K562 (cell line): ENCODE measurements at regions not wholly inside any gene's neighbourhood (a gene's known extent, or its start where the extent isn't known, plus 50 kb on each side); places are given as distances from the start of the nearest gene placed in this dataset.

Experiments used
- ATAC-seq: fragments of 200-7000 bp; cut with Tn5 transposase; 3 replicates; pipeline ENCODE4 v1.9.1; 2020; ENCODE audit warnings: moderate library complexity
- BruUV-seq: library from RNA; stranded (reverse); fragments of 400-500 nt; replicated peaks from 2 replicates; lab custom pipeline; 2021; lab: Mats Ljungman, UMichigan
- CTCF ChIA-PET: fragments of 300-600 bp; formaldehyde crosslinking; extraction: SDS; loops from one replicate; lab custom pipeline; 2021; ENCODE audit warnings: low intra/inter-chr PET ratio; lab: Yijun Ruan, JAX
- POLR2A ChIA-PET: fragments of 300-600, 350-650 bp; sonication (Branson Sonifier 250); formaldehyde crosslinking; extraction: SDS; loops from one replicate; lab custom pipeline; 2021; ENCODE audit warnings: antibody characterized with exemption, inconsistent platforms; lab: Yijun Ruan, JAX
- DNase-seq, 4 experiments: peaks; one replicate each; pipeline versions ENCODE4 v3.0.0 to v3.0.0-alpha.2; 2011 to 2018; ENCODE audit warnings: low spot score in 3 of 4, mixed read lengths in 3 of 4; ENCODE audit errors: extremely low read depth in 1 of 4
- FAIRE-seq: peaks from 2 replicates; lab custom pipeline; 2011; peaks lifted over from hg19 to GRCh38; lab: Jason Lieb, UNC
- H2AFZ ChIP-seq: 2 replicates; pipeline ENCODE4 v1.6.0; 2011; ENCODE audit warnings: low read depth, low read length, control low read depth, inconsistent platforms
- H3K27ac ChIP-seq: fragments of 200-600 bp; 3 replicates; pipeline ENCODE4 v1.8.0; 2011; ENCODE audit warnings: low read depth, mild to moderate bottlenecking, control low read depth, inconsistent platforms, low read length, moderate library complexity, mixed read lengths; ENCODE audit errors: extremely low read depth
- H3K27me3 ChIP-seq, 2 experiments: fragments of 300-600 bp in 1 of 2; 2 replicates in 1 of 2; 3 replicates in 1 of 2; pipeline versions ENCODE4 v1.6.0 to v1.8.0; 2011; ENCODE audit warnings: inconsistent platforms in 2 of 2, low read length in 2 of 2, mild to moderate bottlenecking in 1 of 2, mixed read lengths in 1 of 2, moderate library complexity in 1 of 2; ENCODE audit not compliant: control insufficient read depth in 2 of 2, insufficient read depth in 2 of 2
- H3K36me3 ChIP-seq: fragments of 300-600 bp; 3 replicates; pipeline ENCODE4 v1.8.0; 2011; ENCODE audit warnings: mild to moderate bottlenecking, low read length, inconsistent platforms; ENCODE audit not compliant: control insufficient read depth, insufficient read depth
- H3K4me1 ChIP-seq, 2 experiments: fragments of 200-600 bp in 1 of 2; replicated peaks in 1 of 2; 2 replicates in 1 of 2; 3 replicates in 1 of 2; pipeline versions ENCODE4 v1.5.1 to v1.8.0; 2011; ENCODE audit warnings: inconsistent platforms in 2 of 2, low read length in 2 of 2, mild to moderate bottlenecking in 1 of 2, mixed read lengths in 1 of 2, moderate library complexity in 1 of 2; ENCODE audit not compliant: control insufficient read depth in 2 of 2, insufficient read depth in 2 of 2
- H3K4me2 ChIP-seq: 2 replicates; pipeline ENCODE4 v1.6.1; 2011; ENCODE audit warnings: low read length, control low read depth, inconsistent platforms, mixed read lengths; ENCODE audit not compliant: insufficient read depth
- H3K4me3 ChIP-seq: fragments of 200-600 bp; sonication (generic), shearing (Covaris generic); 2 replicates; pipeline ENCODE4 v1.5.1; 2016; ENCODE audit warnings: control low read depth, inconsistent platforms
- H3K79me2 ChIP-seq: fragments of 200-600 bp; 3 replicates; pipeline ENCODE4 v1.8.0; 2011; ENCODE audit warnings: low read length, inconsistent platforms; ENCODE audit not compliant: control insufficient read depth, insufficient read depth
- H3K9ac ChIP-seq, 2 experiments: 2 replicates each; pipeline versions ENCODE4 v1.6.0 to v1.6.1; 2011; ENCODE audit warnings: low read depth in 2 of 2, low read length in 2 of 2, control low read depth in 1 of 2, inconsistent platforms in 1 of 2, mild to moderate bottlenecking in 1 of 2, mixed read lengths in 1 of 2; ENCODE audit not compliant: insufficient read depth in 1 of 2
- H3K9me1 ChIP-seq: one replicate; pipeline ENCODE4 v1.6.0; 2011; ENCODE audit warnings: inconsistent platforms, mild to moderate bottlenecking, low read length, moderate library complexity; ENCODE audit not compliant: control insufficient read depth, insufficient read depth
- H3K9me3 ChIP-seq: replicated peaks from 2 replicates; pipeline ENCODE4 v1.5.1; 2011; ENCODE audit warnings: low read depth, low read length, inconsistent platforms; ENCODE audit not compliant: control insufficient read depth, insufficient read depth
- H4K20me1 ChIP-seq: replicated peaks from 2 replicates; pipeline ENCODE4 v1.6.1; 2011; ENCODE audit warnings: low read length, inconsistent platforms, mixed read lengths; ENCODE audit not compliant: control insufficient read depth, insufficient read depth
- KDM5B ChIP-seq: fragments of 200-600 bp; sonication (generic); IDR thresholded peaks from 2 replicates; pipeline ENCODE4 v1.6.1; 2012; ENCODE audit warnings: low read depth, mild to moderate bottlenecking, moderate library complexity, low read length, control low read depth, inconsistent platforms; ENCODE audit not compliant: insufficient replicate concordance
- KLF16 ChIP-seq: IDR thresholded peaks from 2 replicates; pipeline ENCODE4 v1.6.1; 2016; ENCODE audit warnings: antibody characterized with exemption
- MCM3 ChIP-seq: fragments of 450-650 bp; IDR thresholded peaks from 2 replicates; pipeline ENCODE4 v1.6.1; 2016
- NCOA4 ChIP-seq: fragments of 450-650 bp; IDR thresholded peaks from 2 replicates; pipeline ENCODE4 v1.6.1; 2018; ENCODE audit warnings: mild to moderate bottlenecking; ENCODE audit not compliant: partially characterized antibody
- PURB ChIP-seq: sonication (generic); formaldehyde crosslinking; IDR thresholded peaks from 2 replicates; pipeline ENCODE4 v1.9.0; 2021; ENCODE audit warnings: low read depth, mild to moderate bottlenecking, missing genetic modification reagents
- RFX5 ChIP-seq: IDR thresholded peaks from 2 replicates; pipeline ENCODE4 v1.6.1; 2011; ENCODE audit warnings: low read depth, mild to moderate bottlenecking, improper control_type of control experiment, low read length
- ZNF134 ChIP-seq: fragments of 250-450 bp; sonication (Bioruptor Pico); conservative IDR thresholded peaks from 2 replicates; pipeline ENCODE4 v1.4.0; 2020
- ZNF140 ChIP-seq: fragments of 250-450 bp; sonication (Bioruptor Pico); IDR thresholded peaks from 2 replicates; pipeline ENCODE4 v1.8.0; 2021; ENCODE audit warnings: moderate library complexity, mild to moderate bottlenecking, inconsistent platforms
- ZNF143 ChIP-seq: sonication (generic); formaldehyde crosslinking; IDR thresholded peaks from 2 replicates; pipeline ENCODE4 v1.9.0; 2022; ENCODE audit warnings: mild to moderate bottlenecking, missing genetic modification reagents
- ZNF764 ChIP-seq: fragments of 250-450 bp; sonication (Bioruptor Pico); IDR thresholded peaks from 2 replicates; pipeline ENCODE4 v1.4.0; 2020; ENCODE audit warnings: low read depth, mild to moderate bottlenecking, moderate library complexity
- WGBS: fragments of 100-300 bp; shearing (Covaris generic); methylation state at CpG from one replicate; pipeline ENCODE4 v1.1.6; 2016; ENCODE audit warnings: low coverage, mixed read lengths; ENCODE audit not compliant: insufficient coverage; ENCODE audit errors: missing lambda C conversion rate; 5-methylcytosine and 5-hydroxymethylcytosine counted together
- in situ Hi-C: fragments of 300-500 bp; cut with MboI; formaldehyde crosslinking; loops from 4 replicates; pipeline ENCODE4 v1.15.0; 2018; ENCODE audit warnings: inconsistent platforms, mixed read lengths
- intact Hi-C: fragments of 100-400 bp; cut with micrococcal nuclease; formaldehyde crosslinking; loops from 2 replicates; pipeline ENCODE4 v1.14.2; 2022
- TF ChIP-seq, protein P1 (sequence below): fragments of 450-650 bp; formaldehyde crosslinking; IDR thresholded peaks from 2 replicates; pipeline ENCODE4 v1.4.0; 2022; ENCODE audit warnings: missing genetic modification characterization
- TF ChIP-seq, protein P2 (sequence below): fragments of 450-650 bp; IDR thresholded peaks from 2 replicates; pipeline ENCODE4 v1.6.1; 2017; ENCODE audit warnings: mild to moderate bottlenecking, moderate library complexity
- TF ChIP-seq, protein P3 (sequence below): sonication (generic); formaldehyde crosslinking; IDR thresholded peaks from 2 replicates; pipeline ENCODE4 v1.8.1; 2023; ENCODE audit warnings: mild to moderate bottlenecking, missing genetic modification reagents, moderate library complexity
- TF ChIP-seq, protein P4 (sequence below): sonication (generic); formaldehyde crosslinking; IDR thresholded peaks from 2 replicates; pipeline ENCODE4 v1.8.0; 2022; ENCODE audit warnings: missing genetic modification reagents, mild to moderate bottlenecking, moderate library complexity, borderline replicate concordance
- TF ChIP-seq, protein P5 (sequence below): fragments of 450-650 bp; formaldehyde crosslinking; IDR thresholded peaks from 2 replicates; pipeline ENCODE4 v1.4.0; 2022; ENCODE audit warnings: mild to moderate bottlenecking, moderate library complexity
- TF ChIP-seq, protein P6 (sequence below), 2 experiments: fragments of 250-450 bp in 1 of 2; fragments of 450-650 bp in 1 of 2; sonication (Bioruptor Pico) in 1 of 2; IDR thresholded peaks; 2 replicates each; pipeline versions ENCODE4 v1.6.1 to v1.8.0; 2016 to 2021; ENCODE audit warnings: mild to moderate bottlenecking in 2 of 2, moderate library complexity in 2 of 2, missing compliant biosample characterization in 1 of 2, missing genetic modification characterization in 1 of 2

DNA sequence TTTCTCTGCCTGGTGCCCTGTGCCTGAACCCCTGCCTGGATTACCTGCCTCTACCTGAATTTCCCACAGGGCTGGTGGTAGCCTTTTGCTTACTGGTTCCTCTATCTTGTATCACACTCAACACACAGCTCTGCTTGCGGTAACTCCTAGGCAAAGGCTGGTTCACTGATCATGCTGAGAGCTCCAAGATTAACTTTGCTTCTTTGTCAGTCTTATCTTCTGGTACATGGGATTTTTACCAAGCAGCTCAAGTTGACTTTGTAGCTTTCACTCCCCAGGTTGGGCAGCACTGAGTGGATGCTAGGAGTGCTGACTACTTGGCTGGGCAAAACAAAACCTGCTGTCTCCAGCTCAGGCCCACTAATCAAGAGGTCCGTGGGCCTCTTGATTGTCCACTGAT is 145.9 kb upstream of the GLRA1 start (continued):
- TF ChIP-seq, protein P1, sequence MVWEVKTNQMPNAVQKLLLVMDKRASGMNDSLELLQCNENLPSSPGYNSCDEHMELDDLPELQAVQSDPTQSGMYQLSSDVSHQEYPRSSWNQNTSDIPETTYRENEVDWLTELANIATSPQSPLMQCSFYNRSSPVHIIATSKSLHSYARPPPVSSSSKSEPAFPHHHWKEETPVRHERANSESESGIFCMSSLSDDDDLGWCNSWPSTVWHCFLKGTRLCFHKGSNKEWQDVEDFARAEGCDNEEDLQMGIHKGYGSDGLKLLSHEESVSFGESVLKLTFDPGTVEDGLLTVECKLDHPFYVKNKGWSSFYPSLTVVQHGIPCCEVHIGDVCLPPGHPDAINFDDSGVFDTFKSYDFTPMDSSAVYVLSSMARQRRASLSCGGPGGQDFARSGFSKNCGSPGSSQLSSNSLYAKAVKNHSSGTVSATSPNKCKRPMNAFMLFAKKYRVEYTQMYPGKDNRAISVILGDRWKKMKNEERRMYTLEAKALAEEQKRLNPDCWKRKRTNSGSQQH: no peak
- no peak for TF ChIP-seq NCOA4

DNA sequence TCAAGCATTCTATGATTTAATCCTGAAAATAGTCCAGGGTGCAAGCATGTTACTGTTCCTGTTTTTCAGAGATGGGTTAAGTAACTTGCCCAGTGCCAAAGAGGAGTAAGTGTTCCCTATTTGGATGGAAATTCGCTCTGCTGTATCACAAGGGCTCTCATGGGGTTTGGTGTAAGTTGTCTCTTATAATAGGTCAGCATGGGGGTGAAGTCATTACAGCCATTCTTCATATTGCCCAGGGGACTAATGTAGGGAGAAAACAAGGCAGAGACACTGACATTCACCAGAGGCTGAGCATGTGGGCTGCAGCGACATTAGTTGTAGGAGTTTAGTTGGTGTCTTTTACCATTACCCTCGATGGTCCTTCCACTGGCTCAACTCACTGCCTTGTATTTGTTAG is 142.1 kb upstream of the GLRA1 start:
- intact Hi-C loops: no loop called here
- no peaks in the 10 kb centered on the region for H3K9me1 ChIP-seq
- no peak overlapping the region for H3K27ac ChIP-seq
- CTCF ChIA-PET: no interaction called here
- H3K9me3 ChIP-seq: no peaks in the 10 kb centered on the region
- POLR2A ChIA-PET: no interaction called here
- no peak overlapping the region for H3K4me3 ChIP-seq
- no peaks in the 10 kb centered on the region for H4K20me1 ChIP-seq
- FAIRE-seq: no peak
- no peak overlapping the region for H2AFZ ChIP-seq
- in situ Hi-C loops: no loop called here
- no peaks in the 10 kb centered on the region for H3K36me3 ChIP-seq
- H3K4me2 ChIP-seq: no peak overlapping the region
- no peaks in the 10 kb centered on the region for H3K27me3 ChIP-seq
- H3K79me2 ChIP-seq: no peaks in the 10 kb centered on the region
- no TSS peak for BruUV-seq
- no peak overlapping the region for H3K9ac ChIP-seq
- no peak for ATAC-seq
- DNase-seq: no peak
- 0% methylated on average over 3 of the region's 3 CpGs for WGBS
- no peaks in the 10 kb centered on the region for H3K4me1 ChIP-seq
- TF ChIP-seq ZNF764 (CRISPR knock-in tag): no peak
- TF ChIP-seq, protein P2, sequence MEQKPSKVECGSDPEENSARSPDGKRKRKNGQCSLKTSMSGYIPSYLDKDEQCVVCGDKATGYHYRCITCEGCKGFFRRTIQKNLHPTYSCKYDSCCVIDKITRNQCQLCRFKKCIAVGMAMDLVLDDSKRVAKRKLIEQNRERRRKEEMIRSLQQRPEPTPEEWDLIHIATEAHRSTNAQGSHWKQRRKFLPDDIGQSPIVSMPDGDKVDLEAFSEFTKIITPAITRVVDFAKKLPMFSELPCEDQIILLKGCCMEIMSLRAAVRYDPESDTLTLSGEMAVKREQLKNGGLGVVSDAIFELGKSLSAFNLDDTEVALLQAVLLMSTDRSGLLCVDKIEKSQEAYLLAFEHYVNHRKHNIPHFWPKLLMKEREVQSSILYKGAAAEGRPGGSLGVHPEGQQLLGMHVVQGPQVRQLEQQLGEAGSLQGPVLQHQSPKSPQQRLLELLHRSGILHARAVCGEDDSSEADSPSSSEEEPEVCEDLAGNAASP: no peak
- TF ChIP-seq KLF16: no peak
- no peak for TF ChIP-seq ZNF140 (CRISPR knock-in tag)
- TF ChIP-seq, protein P3, sequence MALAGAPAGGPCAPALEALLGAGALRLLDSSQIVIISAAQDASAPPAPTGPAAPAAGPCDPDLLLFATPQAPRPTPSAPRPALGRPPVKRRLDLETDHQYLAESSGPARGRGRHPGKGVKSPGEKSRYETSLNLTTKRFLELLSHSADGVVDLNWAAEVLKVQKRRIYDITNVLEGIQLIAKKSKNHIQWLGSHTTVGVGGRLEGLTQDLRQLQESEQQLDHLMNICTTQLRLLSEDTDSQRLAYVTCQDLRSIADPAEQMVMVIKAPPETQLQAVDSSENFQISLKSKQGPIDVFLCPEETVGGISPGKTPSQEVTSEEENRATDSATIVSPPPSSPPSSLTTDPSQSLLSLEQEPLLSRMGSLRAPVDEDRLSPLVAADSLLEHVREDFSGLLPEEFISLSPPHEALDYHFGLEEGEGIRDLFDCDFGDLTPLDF (CRISPR knock-in tag): no peak
- TF ChIP-seq, protein P4, sequence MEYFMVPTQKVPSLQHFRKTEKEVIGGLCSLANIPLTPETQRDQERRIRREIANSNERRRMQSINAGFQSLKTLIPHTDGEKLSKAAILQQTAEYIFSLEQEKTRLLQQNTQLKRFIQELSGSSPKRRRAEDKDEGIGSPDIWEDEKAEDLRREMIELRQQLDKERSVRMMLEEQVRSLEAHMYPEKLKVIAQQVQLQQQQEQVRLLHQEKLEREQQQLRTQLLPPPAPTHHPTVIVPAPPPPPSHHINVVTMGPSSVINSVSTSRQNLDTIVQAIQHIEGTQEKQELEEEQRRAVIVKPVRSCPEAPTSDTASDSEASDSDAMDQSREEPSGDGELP (CRISPR knock-in tag): no peak
- TF ChIP-seq, protein P5, sequence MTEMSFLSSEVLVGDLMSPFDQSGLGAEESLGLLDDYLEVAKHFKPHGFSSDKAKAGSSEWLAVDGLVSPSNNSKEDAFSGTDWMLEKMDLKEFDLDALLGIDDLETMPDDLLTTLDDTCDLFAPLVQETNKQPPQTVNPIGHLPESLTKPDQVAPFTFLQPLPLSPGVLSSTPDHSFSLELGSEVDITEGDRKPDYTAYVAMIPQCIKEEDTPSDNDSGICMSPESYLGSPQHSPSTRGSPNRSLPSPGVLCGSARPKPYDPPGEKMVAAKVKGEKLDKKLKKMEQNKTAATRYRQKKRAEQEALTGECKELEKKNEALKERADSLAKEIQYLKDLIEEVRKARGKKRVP (CRISPR knock-in tag): no peak
- TF ChIP-seq ZNF143: no peak
- TF ChIP-seq ZNF134 (CRISPR knock-in tag): no peak
- TF ChIP-seq KDM5B: no peak
- TF ChIP-seq, protein P6, sequence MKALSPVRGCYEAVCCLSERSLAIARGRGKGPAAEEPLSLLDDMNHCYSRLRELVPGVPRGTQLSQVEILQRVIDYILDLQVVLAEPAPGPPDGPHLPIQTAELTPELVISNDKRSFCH (CRISPR knock-in tag; IDR thresholded peaks at IDR 0.05): no peak
- TF ChIP-seq, protein P6 (tag; IDR thresholded peaks at IDR 0.05): no peak
- no peak for TF ChIP-seq MCM3
- TF ChIP-seq RFX5: no peak
- no peak for TF ChIP-seq PURB
